ENCODE measurements at regions not wholly inside any gene's neighbourhood (a gene's known extent, or its start where the extent isn't known, plus 50 kb on each side); places are given as distances from the start of the nearest gene placed in this dataset.
"Not testable (repeated sequence)": the region's sequence is repeated elsewhere in the genome, so short reads cannot be mapped to it uniquely, and the experiment has no call there.

GRCh38 chr4:64807821-64808220, 398.6 kb upstream of the TECRL start:
- no peak for DNase-seq

DNA sequence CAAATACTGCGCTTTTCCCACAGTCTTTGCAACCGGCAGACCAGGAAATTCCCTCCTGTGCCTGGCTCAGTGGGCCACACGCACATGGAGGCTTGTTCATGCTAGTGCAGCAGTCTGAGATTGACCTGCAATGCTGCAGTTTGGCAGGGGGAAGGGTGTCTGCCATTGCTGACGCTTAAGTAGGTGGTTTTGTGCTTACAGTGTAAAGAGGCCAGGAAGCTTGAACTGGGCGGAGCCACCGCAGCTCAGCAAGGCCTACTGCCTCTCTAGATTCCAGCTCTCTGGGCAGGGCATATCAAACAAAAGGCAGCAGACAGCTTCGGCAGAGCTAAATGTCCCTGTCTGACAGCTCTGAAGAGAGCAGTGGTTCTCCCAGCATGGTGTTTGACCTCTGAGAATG, 390.5 kb upstream of the TECRL start:
- no peak for DNase-seq

- not testable (repeated sequence) for DNase-seq
Measured at GRCh38 chr4:64798828-64799227, 389.6 kb upstream of the TECRL start.

DNA sequence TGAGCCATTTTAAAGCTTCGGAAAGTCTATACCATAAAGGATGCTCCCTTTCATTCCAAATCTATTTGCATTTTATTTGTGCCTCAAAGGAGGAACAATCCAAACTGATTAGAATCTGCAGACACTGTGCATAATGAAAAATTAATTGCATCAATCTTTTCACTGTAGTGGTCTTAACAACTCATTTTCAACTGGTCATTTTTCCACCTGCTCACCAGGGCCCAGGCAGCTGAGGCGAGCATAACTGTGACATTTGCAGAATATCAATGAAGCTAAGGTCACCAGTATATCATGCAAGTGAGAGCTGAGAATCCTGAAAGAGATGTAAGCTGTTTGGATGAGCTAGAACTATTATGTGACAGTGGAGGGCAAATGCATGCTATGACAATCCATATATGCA, 387.3 kb upstream of the TECRL start:
- no peak for DNase-seq

- no peak for DNase-seq
Measured at GRCh38 chr4:64784125-64784524, 374.9 kb upstream of the TECRL start.

- DNase-seq = no peak
Measured at GRCh38 chr4:64781737-64782326, 372.6 kb upstream of the TECRL start.

GRCh38 chr4:64780664-64781063, 371.4 kb upstream of the TECRL start:
- no peak for DNase-seq

- DNase-seq = no peak
Measured at GRCh38 chr4:64777286-64777685, 368.0 kb upstream of the TECRL start.

DNA sequence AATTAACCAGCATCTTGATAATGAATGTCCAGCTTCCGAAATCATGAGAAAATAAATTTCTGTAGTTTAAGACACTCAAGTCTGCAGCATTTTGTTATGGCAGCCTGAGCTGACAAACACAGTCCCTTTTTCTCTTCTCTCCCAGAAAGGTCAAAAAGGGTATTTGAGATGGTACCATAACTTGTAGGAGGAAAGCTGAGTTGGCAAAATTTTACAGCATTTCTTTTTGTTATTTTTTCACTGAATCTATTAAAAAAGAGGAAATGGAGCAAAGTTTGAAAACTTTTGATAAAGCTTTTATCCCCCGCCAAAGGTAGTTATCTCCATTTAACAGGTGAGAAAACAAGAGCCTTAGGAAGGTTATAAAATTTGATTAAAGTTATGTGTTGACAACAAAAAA, 367.6 kb upstream of the TECRL start:
- no peak for DNase-seq

DNA sequence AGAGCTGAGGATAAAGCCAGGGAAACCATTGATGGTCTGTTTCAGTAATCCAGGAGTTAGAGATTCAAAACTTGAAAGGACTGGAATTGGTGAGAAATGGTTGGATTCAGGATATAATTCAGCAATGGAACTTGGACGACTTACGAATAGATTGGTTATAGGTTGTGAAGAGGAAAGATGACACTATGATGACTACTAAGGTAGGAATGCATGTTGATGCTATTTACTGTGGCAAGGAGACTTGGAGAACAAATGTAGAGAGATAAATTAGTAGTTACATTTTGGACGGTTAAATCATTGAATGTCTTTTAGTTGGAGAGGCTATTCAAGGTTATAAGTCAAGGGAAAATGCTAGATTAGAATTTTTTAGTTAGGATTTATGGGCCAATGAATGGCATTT, 365.4 kb upstream of the TECRL start:
- DNase-seq = no peak

DNA sequence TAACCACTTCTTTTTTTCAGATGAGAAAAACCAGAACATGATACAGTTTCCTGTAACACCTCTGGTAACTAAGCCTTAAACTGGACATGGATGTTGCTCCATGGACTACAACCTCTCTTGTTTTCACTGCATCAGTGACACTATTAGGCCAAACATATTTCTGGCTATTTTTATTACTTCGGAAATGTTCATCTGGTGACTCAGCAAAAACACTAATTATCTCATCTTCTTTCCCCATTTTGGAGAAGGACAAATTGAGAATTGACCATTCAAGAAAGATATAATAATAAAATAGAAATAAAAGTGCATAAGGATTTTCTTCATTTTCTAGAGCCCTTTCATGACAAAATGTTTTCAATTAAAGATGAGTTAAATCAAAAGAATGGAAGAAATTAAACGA, 361.9 kb upstream of the TECRL start:
- DNase-seq = no peak

GRCh38 chr4:64767547-64767946, 358.3 kb upstream of the TECRL start:
- no peak for DNase-seq

GRCh38 chr4:64766565-64766964, 357.3 kb upstream of the TECRL start:
- no peak for DNase-seq

DNA sequence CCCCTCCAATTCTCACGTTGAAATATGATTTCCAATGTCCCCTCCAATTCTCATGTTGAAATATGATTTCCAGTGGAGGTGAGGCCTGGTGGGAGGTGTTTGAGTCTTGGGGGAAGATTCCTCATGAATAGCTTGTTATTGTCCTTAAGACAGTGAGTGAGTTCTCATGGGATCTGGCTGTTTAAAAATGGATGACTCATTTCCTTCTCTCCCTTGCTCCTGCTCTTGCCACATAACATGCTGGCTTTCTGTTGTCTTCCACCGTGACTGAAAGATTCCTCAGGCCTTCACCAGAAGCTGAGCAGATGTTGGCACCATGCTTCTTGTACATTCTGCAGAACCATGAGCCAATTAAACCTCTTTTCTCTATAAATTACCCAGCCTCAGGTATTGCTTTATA, 346.8 kb upstream of the TECRL start:
- no peak for DNase-seq

- no peak for DNase-seq
Measured at GRCh38 chr4:64747919-64748715, 338.9 kb upstream of the TECRL start.

- no peak for DNase-seq
Measured at GRCh38 chr4:64738240-64738639, 329.0 kb upstream of the TECRL start.

GRCh38 chr4:64737854-64738138, 328.5 kb upstream of the TECRL start:
- not testable (repeated sequence) for DNase-seq

DNA sequence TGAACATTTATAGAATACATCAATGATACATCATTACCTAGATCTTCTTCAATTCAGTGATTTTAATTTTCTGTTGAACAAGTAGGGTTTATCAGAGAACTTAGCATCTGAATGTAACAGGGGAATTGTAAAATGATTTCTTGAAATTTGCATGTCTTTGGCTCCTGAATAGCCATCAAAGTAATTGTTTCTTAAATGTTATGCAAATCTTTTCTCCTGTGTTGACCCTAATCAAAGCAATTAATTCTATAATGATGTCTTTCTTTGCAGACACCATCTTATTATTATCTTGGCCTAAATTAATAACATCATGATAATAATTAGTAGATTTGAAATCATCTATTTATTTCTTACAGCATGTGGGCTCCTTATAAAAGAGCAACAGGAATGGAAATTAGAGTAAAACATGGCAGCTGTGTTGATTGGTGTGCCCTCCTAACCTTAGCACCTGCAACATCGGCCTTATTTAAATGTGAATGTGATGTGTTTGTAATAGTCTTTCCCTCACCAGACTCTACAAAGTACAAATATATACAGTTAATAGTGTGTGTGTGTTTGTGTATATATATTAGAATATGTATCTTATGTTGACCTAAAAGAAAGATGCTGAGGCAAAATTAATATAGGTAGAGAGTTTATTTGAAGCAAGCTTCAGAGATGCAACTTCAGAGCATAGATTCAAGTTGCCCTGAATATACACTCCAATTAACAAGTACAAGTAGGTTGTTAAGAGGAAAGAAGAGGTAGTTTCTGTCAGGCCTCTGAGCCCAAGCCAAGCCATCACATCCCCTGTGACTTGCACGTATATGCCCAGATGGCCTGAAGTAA, 328.0 kb upstream of the TECRL start:
- no peak for DNase-seq

- DNase-seq = no peak
Measured at GRCh38 chr4:64729561-64729960, 320.3 kb upstream of the TECRL start.

GRCh38 chr4:64727960-64728359, 318.7 kb upstream of the TECRL start:
- DNase-seq = no peak

DNA sequence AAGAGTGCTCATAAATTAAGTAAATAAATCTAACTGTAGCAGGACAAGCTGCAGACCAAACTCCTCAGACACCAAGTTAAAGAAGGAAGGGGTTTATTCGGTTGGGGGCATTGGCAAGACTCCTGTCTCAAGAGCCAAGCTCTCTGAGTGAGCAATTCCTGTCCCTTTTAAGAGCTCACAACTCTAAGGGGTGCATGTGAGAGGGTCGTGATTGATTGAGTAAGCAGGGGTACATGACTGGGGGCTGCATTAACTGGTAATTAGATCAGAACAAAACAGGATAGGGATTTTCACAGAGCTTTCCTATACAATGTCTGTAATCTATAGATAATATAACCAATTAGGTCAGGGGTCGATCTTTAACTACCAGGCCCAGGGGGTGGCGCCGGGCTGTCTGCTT, 318.1 kb upstream of the TECRL start:
- DNase-seq = not testable (repeated sequence)

- no peak for DNase-seq
Measured at GRCh38 chr4:64724689-64725088, 315.4 kb upstream of the TECRL start.

DNA sequence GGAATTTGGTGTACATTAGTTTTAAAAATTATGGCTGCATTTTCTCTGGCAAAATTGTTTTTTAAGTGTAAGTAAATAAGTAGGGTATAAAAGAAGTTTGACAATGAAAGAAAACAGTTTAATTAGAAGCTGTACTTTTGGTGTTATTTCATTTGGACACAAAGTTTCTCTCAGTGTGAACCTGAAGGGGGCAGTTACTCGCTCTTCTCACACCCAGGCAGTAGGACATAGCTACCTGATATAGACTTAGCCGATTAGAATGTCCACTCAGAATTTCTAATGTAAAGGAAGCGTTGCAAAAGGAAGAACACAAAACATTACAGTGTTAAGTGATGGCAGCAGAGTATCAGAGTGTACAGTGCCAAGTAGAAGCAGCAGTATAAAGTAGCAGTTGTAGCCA, 311.9 kb upstream of the TECRL start:
- no peak for DNase-seq

DNA sequence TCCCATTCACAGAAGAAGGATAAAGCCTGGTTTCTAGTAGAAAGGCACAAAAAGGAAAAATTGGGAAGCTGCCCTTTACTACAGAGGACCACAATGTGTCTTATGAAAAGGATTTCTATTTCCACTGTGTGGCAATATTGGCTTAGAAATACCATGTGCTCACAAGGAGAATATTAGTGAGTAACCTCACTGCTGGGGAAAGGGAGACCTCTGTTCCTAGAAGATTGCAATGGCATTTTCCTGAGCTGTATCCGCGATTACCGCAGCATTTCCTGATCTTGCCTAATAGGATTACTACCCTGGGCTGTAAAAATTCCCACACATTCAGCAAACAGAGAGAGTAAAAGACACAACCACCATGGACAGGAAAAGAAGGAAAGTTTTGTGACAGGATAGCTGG, 308.8 kb upstream of the TECRL start:
- no peak for DNase-seq

All from NCI-H2227 treated with DMSO at 0.1 percent for 48 hours (cell line).